ENCODE measurements at regions not wholly inside any gene's neighbourhood (a gene's known extent, or its start where the extent isn't known, plus 50 kb on each side); places are given as distances from the start of the nearest gene placed in this dataset.

DNA sequence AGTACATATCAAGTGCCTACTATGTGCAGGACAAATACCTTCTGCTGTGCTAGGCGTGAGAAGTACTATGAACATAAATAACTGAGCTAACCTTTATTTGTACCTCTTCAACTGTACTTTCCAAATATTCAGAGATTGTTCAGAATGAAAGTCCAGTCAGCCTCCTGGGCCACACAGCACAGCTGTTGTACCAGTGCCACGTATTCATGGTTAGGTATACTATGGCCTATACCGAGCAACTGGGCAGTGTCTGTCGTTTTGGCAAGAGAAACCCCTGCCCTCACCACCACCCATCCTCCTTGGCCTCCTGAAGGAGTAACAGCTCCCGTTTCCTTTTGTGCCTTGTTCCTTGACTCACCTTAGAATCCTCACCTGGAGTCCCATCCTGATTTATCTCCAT is 53.0 kb downstream of the RASSF10 start:
- DNase-seq = no peak

DNA sequence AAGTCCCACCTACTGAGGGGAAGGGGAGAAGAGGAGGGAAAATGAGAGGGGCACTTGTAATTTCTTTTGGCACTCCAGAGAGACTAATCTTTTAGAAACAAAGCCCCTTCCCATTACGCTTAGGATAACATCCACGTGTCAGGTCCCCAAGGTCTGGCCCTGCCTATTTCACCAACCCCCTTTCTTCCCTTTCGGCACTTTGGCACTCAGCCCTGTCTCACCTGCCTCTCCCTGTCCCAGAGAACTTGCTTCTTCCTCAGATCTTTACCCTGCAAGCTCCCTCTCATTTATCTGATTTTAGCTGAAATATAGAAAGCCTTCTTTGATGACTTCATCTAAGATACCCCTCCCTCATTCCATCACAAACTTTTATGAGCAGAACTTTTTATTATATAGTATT is 55.5 kb downstream of the RASSF10 start:
- no peak for DNase-seq

DNA sequence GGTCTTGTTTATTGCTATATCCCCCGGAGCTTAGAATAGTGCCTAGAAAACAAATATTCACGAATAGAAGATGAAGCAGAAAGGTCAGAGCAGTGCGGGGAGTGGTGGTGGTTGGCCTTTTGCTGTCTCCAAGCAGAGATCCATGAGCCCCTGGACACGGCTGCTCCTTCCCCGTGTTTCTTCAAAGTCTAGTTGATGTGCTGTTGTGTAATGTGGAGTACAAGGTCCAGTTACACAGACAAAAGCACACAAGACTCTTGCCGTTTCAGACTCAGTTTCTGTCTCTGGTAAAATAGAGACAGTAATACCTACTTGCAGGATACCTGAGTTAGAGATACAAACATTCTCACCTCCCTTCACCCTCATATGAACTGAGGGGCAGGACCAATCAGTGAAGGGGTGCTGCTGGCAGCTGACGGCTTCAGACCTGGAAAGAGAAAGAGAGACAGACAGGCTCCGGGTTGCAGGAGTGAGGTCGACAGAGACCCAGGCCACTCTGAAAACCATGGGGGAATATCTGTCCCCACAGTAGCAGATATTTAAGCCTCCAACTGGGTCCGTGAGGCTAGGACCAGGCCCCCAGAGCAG is 56.2 kb downstream of the RASSF10 start:
- no peak for DNase-seq

DNA sequence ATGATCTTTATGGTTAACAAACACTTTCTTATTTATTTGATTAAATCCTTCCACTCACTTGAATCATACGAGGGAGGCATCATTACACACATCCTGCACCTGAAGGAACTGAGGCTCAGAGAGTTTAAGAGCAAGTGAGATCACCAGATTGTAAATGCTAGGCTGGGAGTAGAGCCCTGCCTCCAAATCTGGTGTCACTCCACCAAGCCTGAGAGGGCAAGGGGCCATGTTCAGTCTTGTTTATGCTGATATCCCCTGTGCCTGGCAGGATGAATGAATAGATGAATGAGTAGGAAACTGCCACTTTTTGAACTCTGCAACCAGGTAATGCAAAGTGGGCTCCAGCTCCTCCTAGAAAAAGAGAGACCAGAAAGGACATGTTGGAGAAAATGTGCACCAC is 59.1 kb downstream of the RASSF10 start:
- no peak for DNase-seq

DNA sequence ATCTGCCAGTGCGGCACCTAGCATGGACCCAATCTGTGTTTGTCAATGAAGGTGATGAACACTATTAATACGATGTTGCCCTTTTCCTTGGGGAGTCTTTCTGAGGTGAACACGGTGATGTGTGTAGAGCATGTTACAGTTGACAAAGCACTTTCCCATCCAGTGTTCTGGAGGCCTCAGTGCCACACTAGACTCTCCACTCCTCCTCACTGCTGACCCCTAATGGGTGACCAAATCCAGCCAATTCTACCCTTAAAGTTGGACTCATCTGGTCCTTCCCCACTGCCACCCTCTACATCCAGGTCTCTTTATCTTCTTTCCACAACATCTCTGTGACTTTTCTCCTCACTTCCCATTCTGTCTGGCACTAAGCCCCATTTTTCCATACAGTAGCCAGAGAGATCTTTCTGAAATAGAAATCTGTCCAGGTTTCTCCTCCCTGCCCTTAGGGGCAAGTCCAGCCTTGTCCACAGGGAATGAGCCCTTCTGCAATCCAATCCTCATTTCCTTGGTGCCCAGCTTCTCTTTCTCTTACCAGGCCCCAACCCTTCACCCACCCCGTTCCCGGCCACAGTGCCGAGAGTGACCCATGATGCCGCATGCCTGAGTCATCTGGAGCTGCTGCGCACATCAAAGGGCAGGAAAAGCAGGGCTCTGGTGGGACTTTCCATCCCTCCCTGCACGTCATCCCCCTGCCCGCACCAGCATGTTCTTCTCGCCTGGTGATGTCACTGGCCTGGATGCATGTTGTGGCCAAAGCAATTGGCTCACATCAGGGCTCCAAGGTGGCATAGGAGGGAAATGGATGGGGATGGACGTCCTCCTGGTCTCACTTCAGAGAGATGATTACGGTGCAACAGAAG is 64.2 kb downstream of the RASSF10 start:
- no peak for DNase-seq

DNA sequence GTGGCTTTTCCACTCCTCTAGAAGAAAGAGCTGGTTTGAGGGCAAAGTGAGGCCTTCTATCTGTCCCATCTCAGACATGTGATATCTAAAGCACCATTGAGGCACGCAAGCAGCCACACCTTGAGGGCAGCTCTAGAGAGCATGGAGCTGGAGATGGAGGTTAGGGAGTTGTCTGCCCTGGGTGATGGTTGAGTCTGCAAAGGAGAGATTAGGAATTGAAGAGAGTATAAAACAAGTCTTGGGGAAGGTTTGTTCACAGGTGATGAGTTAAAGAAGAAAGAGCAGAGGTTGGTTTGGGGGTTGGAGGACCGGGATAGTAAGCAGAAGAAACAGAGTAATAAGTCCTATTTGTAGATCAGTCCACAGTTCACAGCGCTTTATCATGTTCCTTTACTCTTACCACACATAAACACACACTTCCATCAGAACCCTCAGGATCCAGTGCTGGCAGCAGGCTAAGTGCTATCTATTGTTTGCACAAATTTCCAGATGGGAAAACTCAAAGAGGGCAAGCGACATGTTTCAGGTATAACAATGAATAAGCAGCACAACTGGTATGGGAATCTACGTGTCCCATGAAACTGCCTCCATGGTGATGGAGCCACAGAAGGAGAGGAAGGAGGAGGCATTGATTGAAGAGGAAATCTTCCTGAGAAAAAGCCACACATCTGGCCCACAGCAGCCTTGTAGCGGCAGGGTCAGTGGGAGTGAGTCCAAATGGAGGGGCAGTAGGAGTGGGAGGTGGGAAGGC is 65.8 kb downstream of the RASSF10 start:
- no peak for DNase-seq

DNA sequence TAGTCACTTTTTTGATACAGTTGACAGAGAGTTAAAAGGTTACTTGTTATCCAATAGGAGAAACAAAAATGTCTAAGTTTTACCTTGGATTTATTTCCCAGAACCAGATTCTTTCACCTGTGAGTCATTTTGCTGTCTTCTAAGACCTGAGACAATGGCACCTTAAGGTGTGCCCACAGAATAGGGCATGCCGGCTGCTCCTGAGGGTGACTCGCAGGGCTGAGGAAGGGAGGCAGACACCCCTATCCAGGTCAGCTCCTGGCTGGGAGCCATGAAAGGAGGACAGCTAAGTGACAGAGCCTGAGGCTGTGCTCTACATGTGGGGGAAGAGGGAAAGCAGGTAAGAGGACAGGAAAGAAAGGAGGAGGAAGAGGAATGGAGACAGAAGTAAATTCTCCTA is 67.8 kb downstream of the RASSF10 start:
- DNase-seq = no peak

DNA sequence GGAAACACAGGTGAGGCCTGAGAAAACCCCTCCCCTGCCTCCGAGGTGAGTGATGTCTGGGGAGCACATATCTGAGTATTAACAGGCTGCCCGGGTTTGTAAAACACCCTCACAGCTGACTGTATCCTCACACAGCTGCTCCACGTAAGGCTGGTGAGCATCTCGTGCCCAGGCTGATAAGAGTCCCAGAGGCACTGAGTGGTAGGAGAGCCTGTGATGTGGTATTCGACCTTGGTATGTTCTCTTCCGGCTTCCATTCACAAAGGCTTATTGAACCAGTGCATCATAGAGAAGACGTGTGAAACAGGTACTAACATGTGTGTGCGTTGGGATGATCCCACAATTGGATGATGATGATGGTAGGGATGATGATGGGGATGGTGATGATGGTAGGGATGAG is 71.7 kb downstream of the RASSF10 start:
- DNase-seq = no peak

DNA sequence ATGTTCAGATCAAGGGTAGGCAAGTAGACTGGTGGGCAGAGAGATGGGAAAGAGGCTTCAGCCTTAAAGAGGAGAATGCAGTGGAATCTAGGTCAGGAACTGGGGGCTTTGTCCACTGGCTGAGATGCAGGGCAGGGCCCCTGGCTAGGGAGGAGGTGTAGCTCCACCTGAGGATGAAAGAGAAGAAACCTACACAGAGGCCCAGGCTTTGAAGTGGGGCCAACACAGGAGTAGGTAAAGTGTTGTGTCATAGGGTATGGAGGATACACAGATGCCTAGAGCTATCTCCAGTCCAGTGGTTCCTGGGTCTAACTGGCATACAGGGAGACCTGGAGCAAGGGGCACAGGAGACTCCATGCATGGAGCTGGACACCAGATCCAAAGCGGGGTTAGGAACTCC is 73.5 kb downstream of the RASSF10 start:
- no peak for DNase-seq

DNA sequence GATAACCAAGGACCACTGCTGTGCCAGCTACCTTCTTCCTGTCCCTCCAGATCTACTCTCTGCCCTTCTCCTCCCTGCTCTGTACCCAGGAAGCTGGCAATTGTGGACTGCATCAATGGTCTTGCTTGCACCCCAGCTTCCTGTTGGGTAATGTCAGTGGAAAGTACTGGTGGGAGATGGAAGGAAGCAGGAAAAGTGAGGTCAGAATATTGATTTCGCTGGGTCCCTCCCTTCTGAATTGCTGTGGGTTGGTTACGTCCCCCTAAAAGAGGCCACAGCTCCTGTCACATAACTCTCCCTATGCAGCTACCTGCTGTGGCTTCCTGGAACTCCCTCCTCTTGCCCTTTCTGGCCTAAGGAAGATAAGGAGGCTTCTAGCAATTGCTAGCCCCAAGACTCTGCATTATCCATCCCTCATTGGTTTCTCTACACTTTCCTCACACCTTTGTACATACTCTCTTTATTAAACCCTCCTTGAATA is 81.2 kb downstream of the RASSF10 start:
- DNase-seq = no peak

DNA sequence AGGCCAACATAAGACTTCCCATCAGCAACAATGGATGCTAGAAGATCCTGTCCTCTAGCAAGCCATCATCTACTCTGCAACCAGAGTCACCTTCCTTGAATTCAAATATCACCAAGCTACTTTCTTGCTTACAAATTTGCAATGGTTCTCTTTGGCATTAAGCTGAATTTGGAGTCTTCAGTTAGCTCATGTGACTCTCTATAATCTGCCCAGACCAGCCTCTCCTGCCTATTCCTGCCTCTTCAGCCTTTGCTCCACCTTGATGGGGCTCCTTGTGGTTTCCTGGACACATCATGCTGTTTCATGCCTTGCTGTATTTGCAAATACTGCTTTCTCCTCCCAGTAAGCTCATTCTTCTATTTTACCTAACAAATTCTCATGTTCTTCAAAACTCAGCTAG is 82.3 kb downstream of the RASSF10 start:
- no peak for DNase-seq

DNA sequence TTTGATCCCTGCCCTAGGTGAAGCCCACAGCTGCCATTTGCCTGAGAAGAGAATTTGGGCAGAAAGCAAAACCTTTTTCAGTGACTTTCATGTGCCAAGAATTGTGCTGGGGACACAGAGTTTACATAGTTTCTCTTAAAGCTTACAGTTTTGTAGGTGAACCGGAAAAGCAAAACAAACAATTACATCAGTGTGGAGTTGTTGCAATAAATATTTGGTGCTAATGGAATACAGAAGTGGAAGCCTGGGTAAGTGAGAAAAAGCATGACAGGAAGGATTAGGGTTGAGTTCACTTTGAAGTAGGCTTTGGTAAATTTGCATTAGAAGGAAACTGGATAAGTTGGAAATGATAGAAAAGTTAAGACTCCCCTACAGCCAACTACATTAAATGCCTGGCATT is 82.7 kb downstream of the RASSF10 start:
- DNase-seq = no peak

DNA sequence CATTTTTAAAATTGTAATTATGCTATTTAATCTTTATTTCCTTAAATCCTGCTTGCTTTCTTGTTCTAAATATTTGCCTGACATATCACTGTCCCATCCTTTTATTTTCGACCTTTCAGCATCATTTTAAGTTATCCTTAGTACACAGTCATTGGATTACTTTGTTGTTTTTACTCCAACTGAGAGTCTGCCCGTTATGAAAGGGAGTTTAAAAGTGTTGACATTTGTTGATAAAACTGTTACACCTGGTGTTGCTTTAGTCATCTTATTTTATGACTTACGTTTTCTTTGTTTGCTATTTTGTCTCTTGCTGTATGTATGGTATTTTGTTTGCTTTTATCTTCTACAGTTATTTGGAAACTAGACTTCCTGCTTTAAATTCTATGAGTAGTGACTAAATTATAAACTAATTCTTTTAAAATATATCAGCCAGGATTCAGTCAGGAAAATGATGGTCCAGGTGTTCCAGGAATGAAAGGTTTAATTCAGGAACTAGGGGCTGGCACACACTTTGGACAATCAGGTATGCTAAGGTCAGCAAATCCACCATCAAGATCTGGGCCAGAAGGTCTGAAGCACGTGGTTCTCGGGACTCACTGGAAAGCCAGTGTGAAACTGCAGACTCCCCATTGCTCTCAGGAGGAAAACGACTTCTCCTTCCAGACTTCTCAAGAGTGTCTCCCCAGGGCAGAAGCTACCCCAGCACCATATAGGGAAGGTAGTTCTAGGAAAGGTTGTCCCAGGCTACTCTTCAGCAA is 86.0 kb downstream of the RASSF10 start:
- no peak for DNase-seq

DNA sequence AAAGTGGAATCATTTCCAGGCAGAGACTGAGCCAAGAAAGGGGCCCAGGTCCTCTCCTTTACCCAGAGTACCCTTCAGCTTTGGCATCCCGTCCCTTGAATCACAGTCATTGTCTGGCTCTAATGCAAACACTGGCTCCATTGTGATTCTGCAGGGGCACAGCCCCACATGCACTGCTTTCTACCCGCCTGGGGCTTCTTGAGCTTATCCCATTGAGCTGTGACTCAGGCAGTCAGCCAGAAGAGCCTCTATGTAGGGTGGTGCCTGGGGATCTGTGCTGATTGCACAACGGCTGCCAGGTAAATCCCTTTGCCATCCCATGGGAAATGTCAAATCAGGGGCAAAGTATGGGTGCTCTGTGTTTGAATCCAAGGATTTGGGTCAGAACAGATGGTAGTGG is 88.9 kb downstream of the RASSF10 start:
- no peak for DNase-seq

DNA sequence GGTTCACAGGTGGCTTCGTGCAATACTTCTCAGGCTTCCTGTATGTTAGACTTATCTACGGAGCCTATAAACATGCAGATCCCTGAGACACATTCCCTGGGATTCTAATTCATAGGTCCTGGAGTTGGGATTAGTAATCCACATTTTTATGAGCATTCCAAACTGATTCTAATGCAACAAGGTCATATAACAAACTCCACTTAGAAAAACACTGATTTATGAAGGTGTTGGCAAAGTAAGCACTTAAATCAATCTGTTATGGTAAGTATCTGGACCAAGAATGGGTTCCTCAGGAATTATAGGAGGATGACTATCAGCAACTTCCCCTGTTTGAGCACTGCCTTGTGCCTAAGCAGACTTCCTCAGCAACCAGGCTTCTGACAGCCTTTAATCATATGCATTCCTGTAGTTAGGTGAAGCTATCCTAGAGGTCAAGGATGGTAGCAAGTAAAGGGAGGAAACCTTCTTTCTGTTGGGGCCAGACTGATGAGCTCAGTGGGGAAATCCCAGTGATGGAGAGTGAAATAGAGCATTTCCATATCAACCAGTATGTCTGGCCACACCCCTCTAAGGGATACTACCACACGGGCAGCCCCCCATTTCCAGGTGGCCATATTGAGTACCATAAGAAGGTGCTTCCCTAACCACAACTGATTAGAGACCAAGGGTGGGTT is 89.6 kb downstream of the RASSF10 start:
- DNase-seq = no peak

DNA sequence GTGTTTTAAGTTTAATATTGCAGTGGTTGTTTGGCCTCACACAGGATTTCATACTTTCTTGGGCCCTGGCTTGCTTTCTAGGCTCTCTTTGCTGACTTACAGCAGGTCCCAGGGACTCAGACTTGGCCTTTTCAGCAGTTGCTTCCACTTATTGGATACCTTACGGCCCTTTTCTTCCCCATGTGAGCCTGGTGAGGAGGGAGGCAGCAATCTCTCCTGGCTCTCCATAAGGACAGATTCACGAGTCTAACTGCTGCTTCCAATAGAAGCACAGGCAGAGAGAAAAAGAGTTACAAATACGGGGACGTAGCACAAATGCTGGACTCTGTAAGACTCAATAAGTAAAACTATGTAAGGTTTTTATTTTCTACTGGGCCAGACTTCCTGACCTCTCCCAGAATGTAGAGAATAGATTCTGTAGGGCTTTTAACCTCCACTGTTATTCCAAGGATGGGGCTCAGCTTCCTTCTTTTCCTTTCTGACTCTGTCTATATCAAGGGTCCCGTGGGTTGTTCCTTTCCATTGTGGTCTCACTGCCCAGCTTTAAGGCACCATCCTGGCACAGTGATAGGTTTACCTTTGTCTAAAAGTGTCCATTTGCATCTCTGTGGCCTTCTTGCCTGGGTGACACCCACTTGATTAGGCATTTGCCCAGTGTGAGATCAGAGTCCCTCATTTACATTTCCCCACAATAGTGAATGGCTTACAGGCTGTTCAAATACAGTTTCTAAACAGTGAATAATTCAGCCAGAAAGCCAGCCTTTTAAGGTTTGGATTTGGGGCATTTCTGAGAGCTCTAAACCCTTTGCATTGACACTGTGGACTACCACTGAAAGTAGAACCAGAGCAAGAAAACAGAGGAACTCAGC is 92.8 kb downstream of the RASSF10 start:
- DNase-seq = no peak

DNA sequence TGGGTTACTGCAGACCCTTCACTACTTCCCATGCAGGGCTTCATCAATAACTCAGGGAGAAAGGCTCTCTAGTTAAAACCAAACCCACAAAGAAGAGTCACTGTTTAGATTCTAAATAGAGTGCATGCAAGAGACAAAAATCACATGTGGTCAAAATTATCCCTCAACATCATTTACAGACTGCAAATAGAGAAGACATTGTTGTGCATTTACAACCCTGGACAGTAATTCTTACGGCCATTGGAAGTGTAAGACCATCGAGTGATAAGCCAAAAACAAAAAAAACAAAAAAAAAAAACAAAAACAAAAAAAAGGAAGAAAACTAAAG is 93.4 kb downstream of the RASSF10 start:
- DNase-seq = no peak

DNA sequence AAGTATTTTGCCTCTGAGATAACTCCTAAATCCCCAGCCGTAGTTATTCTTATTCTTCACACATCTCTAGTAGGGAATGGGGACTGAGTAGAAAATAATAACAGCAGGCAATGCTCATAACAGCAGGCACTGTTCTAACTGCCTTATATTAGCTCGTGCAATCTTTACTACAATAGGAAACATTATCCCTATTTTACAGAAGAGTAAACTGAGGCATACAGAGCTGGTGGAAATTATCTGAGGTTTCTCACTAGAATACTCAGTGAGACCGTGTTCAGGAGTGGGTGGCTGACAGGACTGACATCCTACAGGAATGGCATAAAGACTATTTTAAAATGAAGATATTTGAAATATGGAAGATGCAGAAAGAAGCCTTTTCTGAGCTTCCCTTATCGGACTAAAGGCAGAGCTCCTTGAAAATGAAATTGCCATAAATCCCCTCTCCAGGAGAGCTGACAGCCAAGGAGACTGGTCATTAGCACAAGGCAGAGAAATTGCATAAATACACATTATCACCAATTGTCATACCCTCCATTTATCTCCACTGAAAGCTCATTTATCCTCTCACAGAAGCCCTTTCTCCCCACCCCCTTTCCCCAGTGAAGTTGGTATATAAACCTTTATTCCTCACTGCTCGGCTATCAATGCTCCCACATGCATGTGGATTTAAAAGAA is 93.9 kb downstream of the RASSF10 start:
- no peak for DNase-seq

DNA sequence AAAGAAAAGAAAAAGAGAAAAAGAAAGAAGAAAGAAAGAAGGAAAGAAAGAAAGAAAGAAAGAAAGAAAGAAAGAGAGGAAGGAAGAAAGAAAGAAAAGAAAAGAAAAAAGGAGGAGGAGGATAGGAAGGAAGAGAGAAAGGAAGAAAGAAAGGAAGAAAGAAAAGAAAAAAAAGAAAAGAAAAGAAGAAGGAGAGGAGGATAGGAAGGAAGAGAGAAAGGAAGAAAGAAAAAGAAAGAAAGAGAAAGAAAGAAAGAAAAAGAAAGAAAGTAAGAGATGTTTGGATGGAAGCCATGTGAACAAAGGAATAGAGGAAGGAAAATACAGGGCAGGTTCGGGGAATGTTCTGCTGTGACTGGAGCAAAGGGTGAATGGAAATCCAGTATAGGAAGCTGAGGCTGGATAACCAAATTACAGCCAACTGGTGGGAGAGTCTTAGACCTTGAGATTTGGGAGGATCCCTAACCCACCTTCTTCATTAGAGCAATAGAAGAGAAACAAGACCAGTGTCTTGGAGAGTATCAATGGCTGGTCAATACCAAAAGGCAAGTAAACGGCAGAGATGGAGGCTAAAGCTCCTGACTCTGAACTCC is 94.9 kb downstream of the RASSF10 start:
- DNase-seq = no peak

DNA sequence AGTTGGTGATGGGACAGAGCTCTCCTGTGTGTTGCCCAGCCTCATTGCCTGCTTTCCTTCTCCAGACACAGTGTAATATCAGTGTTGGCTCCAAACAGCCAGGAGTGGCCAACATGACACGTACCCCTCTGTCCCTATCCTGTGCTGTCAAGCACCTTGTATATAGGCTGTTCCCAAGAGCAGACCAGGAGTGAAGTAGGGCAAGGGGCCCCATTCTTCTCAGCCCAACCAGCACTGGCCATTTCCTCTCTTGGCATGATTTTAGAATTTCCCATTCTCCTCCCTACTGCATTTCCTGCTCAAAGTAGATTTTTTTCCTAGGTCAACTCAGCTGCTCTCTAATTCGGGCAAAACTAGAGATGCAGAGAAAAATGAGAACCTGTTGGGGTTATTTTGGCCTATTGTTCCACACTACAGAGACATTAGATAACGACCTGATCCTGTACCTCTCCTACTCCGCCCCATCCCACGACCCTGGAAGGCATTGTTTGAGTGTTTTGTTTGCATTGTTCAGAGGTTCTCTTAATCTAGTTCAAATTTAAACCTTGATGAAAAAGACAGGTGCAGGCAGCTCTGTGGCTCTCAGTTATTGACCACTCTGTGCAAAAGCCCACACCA is 95.6 kb downstream of the RASSF10 start:
- no peak for DNase-seq

Measured in activated naive CD4-positive, alpha-beta T cell treated with Interleukin-2 at 50 U/mL for 16 hours (primary cell).